ENCODE measurements at regions not wholly inside any gene's neighbourhood (a gene's known extent, or its start where the extent isn't known, plus 50 kb on each side); places are given as distances from the start of the nearest gene placed in this dataset.

DNA sequence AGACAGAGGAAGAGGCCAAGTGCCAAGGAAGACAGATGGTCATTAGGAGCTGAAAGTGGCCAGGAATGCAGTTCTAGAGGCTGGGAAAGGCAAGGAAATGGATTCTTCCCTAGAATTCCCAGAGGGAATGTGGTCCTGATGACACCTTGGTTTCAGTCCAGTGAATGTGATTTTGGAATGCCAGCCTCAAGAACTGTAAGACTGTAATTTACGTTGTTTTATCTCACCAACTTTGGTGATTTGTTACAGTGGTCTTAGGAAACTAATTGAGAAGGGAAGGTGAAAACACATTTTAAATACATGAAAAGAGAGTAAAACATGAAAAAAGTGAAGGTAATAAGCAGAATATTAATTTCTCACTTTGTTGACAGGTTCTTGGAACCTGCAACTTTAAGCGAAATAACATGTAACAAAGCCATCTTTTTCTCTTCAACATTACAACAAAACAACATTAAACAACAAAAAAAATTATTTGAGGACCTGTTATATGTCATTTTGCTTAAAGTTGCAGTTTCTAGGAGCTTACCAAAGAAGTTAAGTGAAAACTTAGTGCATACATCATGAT lies 370.2 kb downstream of the METTL4 start:
- no peak for DNase-seq (ENCODE audit: low read depth in 1 of 2, low spot score in 1 of 2)
- Histone ChIP-seq H3K4me3 (replicated peaks; ENCODE audit: insufficient read depth, low read length) (no peak overlapping the region), H3K27me3 (ENCODE audit: insufficient read depth, poor library complexity, severe bottlenecking) (peaks cover 2% of the 10 kb centered on the region), H3K27ac (replicated peaks) (no peak overlapping the region)
- TF ChIP-seq POLR2AphosphoS5 (IDR thresholded peaks at IDR 0.05; ENCODE audit: low read depth) (no peak), GABPA (IDR thresholded peaks at IDR 0.05; ENCODE audit: low read depth) (no peak), SPI1 (IDR thresholded peaks at IDR 0.05; ENCODE audit: borderline replicate concordance, low read depth) (no peak)
- TF ChIP-seq, protein P1, sequence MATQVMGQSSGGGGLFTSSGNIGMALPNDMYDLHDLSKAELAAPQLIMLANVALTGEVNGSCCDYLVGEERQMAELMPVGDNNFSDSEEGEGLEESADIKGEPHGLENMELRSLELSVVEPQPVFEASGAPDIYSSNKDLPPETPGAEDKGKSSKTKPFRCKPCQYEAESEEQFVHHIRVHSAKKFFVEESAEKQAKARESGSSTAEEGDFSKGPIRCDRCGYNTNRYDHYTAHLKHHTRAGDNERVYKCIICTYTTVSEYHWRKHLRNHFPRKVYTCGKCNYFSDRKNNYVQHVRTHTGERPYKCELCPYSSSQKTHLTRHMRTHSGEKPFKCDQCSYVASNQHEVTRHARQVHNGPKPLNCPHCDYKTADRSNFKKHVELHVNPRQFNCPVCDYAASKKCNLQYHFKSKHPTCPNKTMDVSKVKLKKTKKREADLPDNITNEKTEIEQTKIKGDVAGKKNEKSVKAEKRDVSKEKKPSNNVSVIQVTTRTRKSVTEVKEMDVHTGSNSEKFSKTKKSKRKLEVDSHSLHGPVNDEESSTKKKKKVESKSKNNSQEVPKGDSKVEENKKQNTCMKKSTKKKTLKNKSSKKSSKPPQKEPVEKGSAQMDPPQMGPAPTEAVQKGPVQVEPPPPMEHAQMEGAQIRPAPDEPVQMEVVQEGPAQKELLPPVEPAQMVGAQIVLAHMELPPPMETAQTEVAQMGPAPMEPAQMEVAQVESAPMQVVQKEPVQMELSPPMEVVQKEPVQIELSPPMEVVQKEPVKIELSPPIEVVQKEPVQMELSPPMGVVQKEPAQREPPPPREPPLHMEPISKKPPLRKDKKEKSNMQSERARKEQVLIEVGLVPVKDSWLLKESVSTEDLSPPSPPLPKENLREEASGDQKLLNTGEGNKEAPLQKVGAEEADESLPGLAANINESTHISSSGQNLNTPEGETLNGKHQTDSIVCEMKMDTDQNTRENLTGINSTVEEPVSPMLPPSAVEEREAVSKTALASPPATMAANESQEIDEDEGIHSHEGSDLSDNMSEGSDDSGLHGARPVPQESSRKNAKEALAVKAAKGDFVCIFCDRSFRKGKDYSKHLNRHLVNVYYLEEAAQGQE (IDR thresholded peaks at IDR 0.05; ENCODE audit: insufficient replicate concordance, low read depth), result no peak
- TF ChIP-seq, protein P2, sequence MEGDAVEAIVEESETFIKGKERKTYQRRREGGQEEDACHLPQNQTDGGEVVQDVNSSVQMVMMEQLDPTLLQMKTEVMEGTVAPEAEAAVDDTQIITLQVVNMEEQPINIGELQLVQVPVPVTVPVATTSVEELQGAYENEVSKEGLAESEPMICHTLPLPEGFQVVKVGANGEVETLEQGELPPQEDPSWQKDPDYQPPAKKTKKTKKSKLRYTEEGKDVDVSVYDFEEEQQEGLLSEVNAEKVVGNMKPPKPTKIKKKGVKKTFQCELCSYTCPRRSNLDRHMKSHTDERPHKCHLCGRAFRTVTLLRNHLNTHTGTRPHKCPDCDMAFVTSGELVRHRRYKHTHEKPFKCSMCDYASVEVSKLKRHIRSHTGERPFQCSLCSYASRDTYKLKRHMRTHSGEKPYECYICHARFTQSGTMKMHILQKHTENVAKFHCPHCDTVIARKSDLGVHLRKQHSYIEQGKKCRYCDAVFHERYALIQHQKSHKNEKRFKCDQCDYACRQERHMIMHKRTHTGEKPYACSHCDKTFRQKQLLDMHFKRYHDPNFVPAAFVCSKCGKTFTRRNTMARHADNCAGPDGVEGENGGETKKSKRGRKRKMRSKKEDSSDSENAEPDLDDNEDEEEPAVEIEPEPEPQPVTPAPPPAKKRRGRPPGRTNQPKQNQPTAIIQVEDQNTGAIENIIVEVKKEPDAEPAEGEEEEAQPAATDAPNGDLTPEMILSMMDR (IDR thresholded peaks at IDR 0.05; ENCODE audit: insufficient read depth, low read length), result no peak

DNA sequence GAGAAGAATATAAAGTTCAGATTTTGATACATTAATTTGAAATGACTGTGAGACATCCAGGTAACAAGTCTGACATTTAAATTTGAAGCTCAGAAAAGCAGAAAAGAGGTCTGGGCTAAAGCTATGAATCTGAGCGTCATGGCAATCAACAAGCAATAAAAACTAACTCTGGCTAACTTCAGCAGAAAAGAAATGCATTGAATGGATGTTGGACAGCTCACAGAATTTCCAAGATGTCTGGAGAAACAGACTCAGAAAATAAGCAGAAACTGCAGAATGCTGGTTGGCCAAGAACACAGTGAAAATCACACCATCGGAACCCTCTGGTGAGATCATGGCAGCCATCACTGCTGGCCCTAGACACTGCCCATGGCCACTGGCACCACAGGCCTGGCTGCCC lies 366.6 kb downstream of the METTL4 start:
- Histone ChIP-seq H3K4me3 (replicated peaks; ENCODE audit: insufficient read depth, low read length) (no peak overlapping the region), H3K27ac (replicated peaks) (no peak overlapping the region), H3K27me3 (ENCODE audit: insufficient read depth, poor library complexity, severe bottlenecking) (peaks cover 2% of the 10 kb centered on the region)
- TF ChIP-seq GABPA (IDR thresholded peaks at IDR 0.05; ENCODE audit: low read depth), result no peak
- TF ChIP-seq, protein P1 (IDR thresholded peaks at IDR 0.05; ENCODE audit: insufficient replicate concordance, low read depth), result no peak
- TF ChIP-seq SPI1 (IDR thresholded peaks at IDR 0.05; ENCODE audit: borderline replicate concordance, low read depth), result no peak
- no peak for TF ChIP-seq POLR2AphosphoS5 (IDR thresholded peaks at IDR 0.05; ENCODE audit: low read depth)
- TF ChIP-seq, protein P2 (IDR thresholded peaks at IDR 0.05; ENCODE audit: insufficient read depth, low read length), result no peak
- DNase-seq (ENCODE audit: low read depth in 1 of 2, low spot score in 1 of 2), result no peak

DNA sequence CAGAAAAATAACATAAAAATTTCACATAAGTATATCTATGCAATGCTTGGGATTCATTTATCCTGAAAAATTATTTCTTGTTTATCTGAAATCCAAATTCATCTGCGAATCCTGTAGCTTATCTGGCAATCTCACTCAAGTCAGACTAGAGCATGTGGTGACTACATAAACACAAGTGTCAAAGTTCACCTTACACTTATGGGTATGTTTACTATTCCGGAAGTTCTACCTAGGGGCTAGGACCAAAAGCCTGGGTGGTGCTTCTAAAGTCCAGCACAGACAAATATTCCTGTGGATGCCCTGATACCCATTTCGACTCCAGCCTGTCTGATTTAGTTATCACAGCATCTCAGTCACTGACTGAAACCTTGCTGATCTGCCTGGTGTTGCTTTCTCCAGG lies 364.0 kb downstream of the METTL4 start:
- DNase-seq (ENCODE audit: low read depth in 1 of 2, low spot score in 1 of 2), result no peak
- no peak overlapping the region for H3K4me3 ChIP-seq (replicated peaks; ENCODE audit: insufficient read depth, low read length)
- H3K27ac ChIP-seq (replicated peaks), result no peak overlapping the region
- H3K27me3 ChIP-seq (ENCODE audit: insufficient read depth, poor library complexity, severe bottlenecking), result no peaks in the 10 kb centered on the region
- TF ChIP-seq, protein P1 (IDR thresholded peaks at IDR 0.05; ENCODE audit: insufficient replicate concordance, low read depth), result no peak
- TF ChIP-seq POLR2AphosphoS5 (IDR thresholded peaks at IDR 0.05; ENCODE audit: low read depth), result no peak
- TF ChIP-seq GABPA (IDR thresholded peaks at IDR 0.05; ENCODE audit: low read depth), result no peak
- TF ChIP-seq SPI1 (IDR thresholded peaks at IDR 0.05; ENCODE audit: borderline replicate concordance, low read depth), result no peak
- TF ChIP-seq, protein P2 (IDR thresholded peaks at IDR 0.05; ENCODE audit: insufficient read depth, low read length), result no peak

Data from HL-60 (cell line).